SK-N-SH (cell line): ENCODE measurements at regions not wholly inside any gene's neighbourhood (a gene's known extent, or its start where the extent isn't known, plus 50 kb on each side); places are given as distances from the start of the nearest gene placed in this dataset.

Experiments used
- CTCF ChIP-seq: fragments of 200-600 bp; sonication (generic); IDR thresholded peaks from 2 replicates; pipeline ENCODE4 v1.6.1; 2017; ENCODE audit warnings: antibody characterized with exemption, mild to moderate bottlenecking, moderate library complexity
- ELF1 ChIP-seq: IDR thresholded peaks from 2 replicates; pipeline ENCODE4 v1.4.0; 2012
- EP300 ChIP-seq, 2 experiments: IDR thresholded peaks; 2 replicates each; pipeline versions ENCODE4 v1.4.0 to v1.6.1; 2012; ENCODE audit warnings: borderline replicate concordance in 1 of 2, low read depth in 1 of 2, low read length in 1 of 2
- EZH2phosphoT487 ChIP-seq: fragments of 200-600 bp; sonication (generic); IDR thresholded peaks from 2 replicates; pipeline ENCODE4 v1.6.1; 2017; ENCODE audit warnings: low read depth, mixed run types, mild to moderate bottlenecking, antibody characterized with exemption, moderate library complexity, borderline replicate concordance
- JUND ChIP-seq: IDR thresholded peaks from 2 replicates; pipeline ENCODE4 v1.4.0; 2012
- MAX ChIP-seq: IDR thresholded peaks from 2 replicates; pipeline ENCODE4 v1.4.0; 2012; ENCODE audit warnings: low read depth
- POLR2AphosphoS5 ChIP-seq: IDR thresholded peaks from 2 replicates; pipeline ENCODE4 v1.6.1; 2012; ENCODE audit warnings: low read depth, low read length
- TAF1 ChIP-seq: IDR thresholded peaks from 2 replicates; pipeline ENCODE4 v1.6.1; 2012; ENCODE audit warnings: low read depth, mild to moderate bottlenecking, low read length, moderate library complexity, borderline replicate concordance
- USF2 ChIP-seq: fragments of 150-350 bp; IDR thresholded peaks from 2 replicates; pipeline ENCODE4 v1.6.1; 2017; ENCODE audit warnings: antibody characterized with exemption, low read length, low read depth, borderline replicate concordance

- TF ChIP-seq TAF1 (no peak), USF2 (no peak), CTCF (no peak), POLR2AphosphoS5 (no peak), EZH2phosphoT487 (no peak), EP300 (IDR thresholded peaks at IDR 0.05; ENCODE audit: borderline replicate concordance in 1 of 2, low read depth in 1 of 2, low read length in 1 of 2) (no peak), JUND (no peak), MAX (no peak), ELF1 (no peak)
These were observed 496.6 kb downstream of the ADGRL2 start for GRCh38 chr1:82297139-82297896.
